Activated CD8-positive, alpha-beta memory T cell treated with anti-CD3 and anti-CD28 coated beads, Interleukin-2, amount 50 U/mL, for 48 hours (primary cell): ENCODE measurements at regions not wholly inside any gene's neighbourhood (a gene's known extent, or its start where the extent isn't known, plus 50 kb on each side); places are given as distances from the start of the nearest gene placed in this dataset.
"Not testable (repeated sequence)": the region's sequence is repeated elsewhere in the genome, so short reads cannot be mapped to it uniquely, and the experiment has no call there.

Experiments used
- DNase-seq: peaks from one replicate; pipeline ENCODE4 v3.0.0-alpha.2; 2020

- no peak for DNase-seq
Measured at GRCh38 chr17:70288540-70289290, 119.4 kb downstream of the KCNJ2 start.

GRCh38 chr17:70290770-70291169 is 121.4 kb downstream of the KCNJ2 start:
- no peak for DNase-seq

- no peak for DNase-seq
Measured at GRCh38 chr17:70292366-70292765, 123.0 kb downstream of the KCNJ2 start.

- DNase-seq = not testable (repeated sequence)
Measured at GRCh38 chr17:70293564-70294310, 124.4 kb downstream of the KCNJ2 start.

- DNase-seq = no peak
Measured at GRCh38 chr17:70295329-70295728, 126.0 kb downstream of the KCNJ2 start.

GRCh38 chr17:70295731-70296130 is 126.4 kb downstream of the KCNJ2 start:
- no peak for DNase-seq

- DNase-seq = no peak
Measured at GRCh38 chr17:70296456-70296855, 127.1 kb downstream of the KCNJ2 start.

GRCh38 chr17:70297397-70297796 is 128.1 kb downstream of the KCNJ2 start:
- DNase-seq = no peak

GRCh38 chr17:70298929-70299531 is 129.7 kb downstream of the KCNJ2 start:
- DNase-seq = no peak

- no peak for DNase-seq
Measured at GRCh38 chr17:70307430-70308225, 138.3 kb downstream of the KCNJ2 start.

GRCh38 chr17:70308618-70309017 is 139.3 kb downstream of the KCNJ2 start:
- DNase-seq = no peak

- no peak for DNase-seq
Measured at GRCh38 chr17:70310221-70310672, 140.9 kb downstream of the KCNJ2 start.

GRCh38 chr17:70313086-70313852 is 143.9 kb downstream of the KCNJ2 start:
- DNase-seq = no peak

GRCh38 chr17:70314096-70314495 is 144.8 kb downstream of the KCNJ2 start:
- DNase-seq = no peak

GRCh38 chr17:70314506-70314905 is 145.2 kb downstream of the KCNJ2 start:
- no peak for DNase-seq

GRCh38 chr17:70317421-70317820 is 148.1 kb downstream of the KCNJ2 start:
- DNase-seq = no peak

GRCh38 chr17:70318051-70318450 is 148.7 kb downstream of the KCNJ2 start:
- no peak for DNase-seq

GRCh38 chr17:70319516-70319915 is 150.2 kb downstream of the KCNJ2 start:
- no peak for DNase-seq

- no peak for DNase-seq
Measured at GRCh38 chr17:70320673-70321345, 151.5 kb downstream of the KCNJ2 start.

- DNase-seq = no peak
Measured at GRCh38 chr17:70321352-70321751, 152.0 kb downstream of the KCNJ2 start.

GRCh38 chr17:70323269-70323668 is 153.9 kb downstream of the KCNJ2 start:
- no peak for DNase-seq

- no peak for DNase-seq
Measured at GRCh38 chr17:70324031-70324430, 154.7 kb downstream of the KCNJ2 start.
